PC-3 (cell line): ENCODE measurements at regions not wholly inside any gene's neighbourhood (a gene's known extent, or its start where the extent isn't known, plus 50 kb on each side); places are given as distances from the start of the nearest gene placed in this dataset.

Experiments
- CTCF ChIP-seq: fragments of 300-600 bp; sonication (generic); conservative IDR thresholded peaks from 2 replicates; pipeline ENCODE4 v1.5.1; 2017; ENCODE audit warnings: antibody characterized with exemption, low read depth, mild to moderate bottlenecking, low read length
- EZH2 ChIP-seq: fragments of 300-600 bp; sonication (generic); IDR thresholded peaks from one replicate; pipeline ENCODE4 v1.6.1; 2017; ENCODE audit warnings: antibody characterized with exemption, mild to moderate bottlenecking, low read length; ENCODE audit not compliant: unreplicated experiment
- EZH2phosphoT487 ChIP-seq: fragments of 300-600 bp; sonication (generic); IDR thresholded peaks from 2 replicates; pipeline ENCODE4 v1.6.1; 2018; ENCODE audit warnings: mild to moderate bottlenecking, antibody characterized with exemption, low read length, borderline replicate concordance

GRCh38 chr1:22332424-22332717, 119.3 kb upstream of the ZBTB40 start:
- TF ChIP-seq CTCF (no peak), EZH2 (no peak), EZH2phosphoT487 (no peak)
